Naive thymus-derived CD4-positive, alpha-beta T cell (primary cell): ENCODE measurements at regions not wholly inside any gene's neighbourhood (a gene's known extent, or its start where the extent isn't known, plus 50 kb on each side); places are given as distances from the start of the nearest gene placed in this dataset.
"Not testable (repeated sequence)": the region's sequence is repeated elsewhere in the genome, so short reads cannot be mapped to it uniquely, and the experiment has no call there.

Experiments used
- ATAC-seq: fragments of 150-1000 bp; cut with Tn5 transposase; 2 replicates; pipeline ENCODE4 v1.10.0; 2021; ENCODE audit warnings: mild to moderate bottlenecking, moderate library complexity
- CTCF ChIA-PET: fragments of 350-600 bp; sonication (Branson Sonifier 250); formaldehyde crosslinking; loops from one replicate; lab custom pipeline; 2021; ENCODE audit warnings: antibody characterized with exemption; lab: Charles Lee
- POLR2A ChIA-PET: fragments of 350-600 bp; sonication (Branson Sonifier 250); formaldehyde crosslinking; loops from one replicate; lab custom pipeline; 2021; ENCODE audit warnings: antibody characterized with exemption, inconsistent platforms; lab: Charles Lee
- DNase-seq, 9 donors: peaks; one replicate each; pipeline versions ENCODE4 v3.0.0 to v3.0.0-alpha.2; 2020 to 2022; ENCODE audit warnings: mixed read lengths in 1 of 9
- H3K27ac ChIP-seq: one replicate; pipeline ENCODE4 v1.7.0; 2013; ENCODE audit warnings: mild to moderate bottlenecking, low read depth, low read length, moderate library complexity
- H3K27me3 ChIP-seq, 2 donors: one replicate each; pipeline ENCODE4 v1.7.0; 2013; ENCODE audit warnings: low read length in 2 of 2, mild to moderate bottlenecking in 2 of 2, moderate library complexity in 2 of 2; ENCODE audit not compliant: control insufficient read depth in 2 of 2, insufficient read depth in 2 of 2
- H3K36me3 ChIP-seq, 3 experiments: 1 replicate in 2 of 3; 2 replicates in 1 of 3; pipeline ENCODE4 v1.7.0; 2013; ENCODE audit warnings: low read length in 3 of 3, mild to moderate bottlenecking in 3 of 3, moderate library complexity in 1 of 3; ENCODE audit not compliant: insufficient read depth in 3 of 3, control insufficient read depth in 2 of 3
- H3K4me1 ChIP-seq, 2 donors: one replicate each; pipeline ENCODE4 v1.7.0; 2013; ENCODE audit warnings: low read length in 2 of 2, mild to moderate bottlenecking in 2 of 2, moderate library complexity in 1 of 2; ENCODE audit not compliant: control insufficient read depth in 2 of 2, insufficient read depth in 2 of 2
- H3K4me3 ChIP-seq: 2 replicates; pipeline ENCODE4 v1.7.0; 2013; ENCODE audit warnings: mild to moderate bottlenecking, low read length
- H3K9me3 ChIP-seq, 3 experiments: 1 replicate in 2 of 3; 2 replicates in 1 of 3; pipeline ENCODE4 v1.7.0; 2013; ENCODE audit warnings: low read length in 3 of 3; ENCODE audit not compliant: control insufficient read depth in 2 of 3
- H3K27ac Mint-ChIP-seq, 9 donors: one replicate each; pipeline ENCODE4 v1.8.0; 2020 to 2022; ENCODE audit warnings: mixed read lengths in 9 of 9, mild to moderate bottlenecking in 8 of 9, moderate library complexity in 5 of 9, inconsistent platforms in 2 of 9
- H3K27me3 Mint-ChIP-seq, 5 donors: one replicate each; pipeline ENCODE4 v1.8.0; 2021 to 2022; ENCODE audit warnings: mixed read lengths in 5 of 5, mild to moderate bottlenecking in 1 of 5
- H3K36me3 Mint-ChIP-seq, 5 donors: one replicate each; pipeline ENCODE4 v1.8.0; 2020 to 2022; ENCODE audit warnings: mixed read lengths in 5 of 5, mild to moderate bottlenecking in 3 of 5, inconsistent platforms in 1 of 5
- H3K4me1 Mint-ChIP-seq, 7 donors: one replicate each; pipeline ENCODE4 v1.8.0; 2020 to 2022; ENCODE audit warnings: mixed read lengths in 7 of 7, mild to moderate bottlenecking in 3 of 7, inconsistent platforms in 1 of 7
- H3K4me3 Mint-ChIP-seq, 10 donors: one replicate each; pipeline ENCODE4 v1.8.0; 2020 to 2022; ENCODE audit warnings: mild to moderate bottlenecking in 10 of 10, mixed read lengths in 10 of 10, moderate library complexity in 6 of 10, inconsistent platforms in 2 of 10
- H3K9me3 Mint-ChIP-seq, 11 donors: one replicate each; pipeline ENCODE4 v1.8.0; 2020 to 2022; ENCODE audit warnings: mixed read lengths in 11 of 11, mild to moderate bottlenecking in 4 of 11, inconsistent platforms in 1 of 11, moderate library complexity in 1 of 11
- intact Hi-C, 2 donors: fragments of 100-400 bp; cut with micrococcal nuclease; formaldehyde crosslinking; loops; one replicate each; pipeline ENCODE4 v1.15.1; 2023

GRCh38 chr16:62780081-62780480, 743.8 kb upstream of the CDH8 start:
- H3K27ac Mint-ChIP-seq, H3K4me1 Mint-ChIP-seq, H3K4me3 ChIP-seq, H3K36me3 ChIP-seq, CTCF ChIA-PET, ATAC-seq, H3K4me1 ChIP-seq, H3K9me3 ChIP-seq, DNase-seq, H3K27me3 Mint-ChIP-seq, POLR2A ChIA-PET, intact Hi-C loops, H3K27ac ChIP-seq, H3K27me3 ChIP-seq, H3K4me3 Mint-ChIP-seq, H3K36me3 Mint-ChIP-seq: not testable (repeated sequence)
- peaks cover 1 to 36% (median 16%) of the 10 kb centered on the region in 11 donors for H3K9me3 Mint-ChIP-seq

- H3K9me3 Mint-ChIP-seq = peaks cover 1 to 50% (median 19%) of the 10 kb centered on the region in 11 donors
- H3K27me3 ChIP-seq = no peaks in the 10 kb centered on the region
- H3K4me3 Mint-ChIP-seq = no peak overlapping the region
- no peak for ATAC-seq
- ChIA-PET CTCF (no interaction called here), POLR2A (no interaction called here)
- H3K27me3 Mint-ChIP-seq = no peaks in the 10 kb centered on the region
- no peaks in the 10 kb centered on the region for H3K9me3 ChIP-seq
- H3K4me1 Mint-ChIP-seq = no peaks in the 10 kb centered on the region
- H3K36me3 ChIP-seq = no peaks in the 10 kb centered on the region
- no peak for DNase-seq
- H3K27ac ChIP-seq = no peak overlapping the region
- H3K27ac Mint-ChIP-seq = no peak overlapping the region
- peaks cover 0 to 4% (median 0%) of the 10 kb centered on the region in 5 donors for H3K36me3 Mint-ChIP-seq
- H3K4me1 ChIP-seq = no peaks in the 10 kb centered on the region
- intact Hi-C loops = no loop called here
- H3K4me3 ChIP-seq = no peak overlapping the region
Measured at GRCh38 chr16:62764572-62764971, 728.3 kb upstream of the CDH8 start.

GRCh38 chr16:62760398-62760797, 724.2 kb upstream of the CDH8 start:
- intact Hi-C loops = no loop called here
- Mint-ChIP-seq H3K27me3 (no peaks in the 10 kb centered on the region), H3K4me3 (no peak overlapping the region), H3K36me3 (peaks cover 0 to 4% (median 0%) of the 10 kb centered on the region in 5 donors), H3K4me1 (no peaks in the 10 kb centered on the region), H3K9me3 (peaks cover 1 to 53% (median 16%) of the 10 kb centered on the region in 11 donors), H3K27ac (no peak overlapping the region)
- Histone ChIP-seq H3K36me3 (no peaks in the 10 kb centered on the region), H3K9me3 (peaks cover 0 to 6% (median 0%) of the 10 kb centered on the region in 3 experiments), H3K4me1 (no peaks in the 10 kb centered on the region), H3K27ac (no peak overlapping the region), H3K27me3 (no peaks in the 10 kb centered on the region), H3K4me3 (no peak overlapping the region)
- ChIA-PET CTCF (no interaction called here), POLR2A (no interaction called here)
- DNase-seq = no peak
- no peak for ATAC-seq

GRCh38 chr16:62755938-62756337, 719.7 kb upstream of the CDH8 start:
- Histone ChIP-seq H3K9me3 (peaks cover 0 to 13% (median 0%) of the 10 kb centered on the region in 3 experiments), H3K4me3 (no peak overlapping the region), H3K36me3 (no peaks in the 10 kb centered on the region), H3K27ac (no peak overlapping the region), H3K4me1 (no peaks in the 10 kb centered on the region), H3K27me3 (no peaks in the 10 kb centered on the region)
- Mint-ChIP-seq H3K36me3 (no peaks in the 10 kb centered on the region), H3K27me3 (no peaks in the 10 kb centered on the region), H3K27ac (no peak overlapping the region), H3K4me1 (no peaks in the 10 kb centered on the region), H3K9me3 (peaks cover 1 to 50% (median 19%) of the 10 kb centered on the region in 11 donors), H3K4me3 (no peak overlapping the region)
- intact Hi-C loops = no loop called here
- ATAC-seq (no peak), DNase-seq (no peak)
- ChIA-PET POLR2A (no interaction called here), CTCF (no interaction called here)

GRCh38 chr16:62752854-62753253, 716.6 kb upstream of the CDH8 start:
- Histone ChIP-seq H3K4me3 (no peak overlapping the region), H3K4me1 (no peaks in the 10 kb centered on the region), H3K27me3 (no peaks in the 10 kb centered on the region), H3K27ac (no peak overlapping the region), H3K36me3 (no peaks in the 10 kb centered on the region), H3K9me3 (peaks cover 0 to 7% (median 0%) of the 10 kb centered on the region in 3 experiments)
- ChIA-PET POLR2A (no interaction called here), CTCF (no interaction called here)
- Mint-ChIP-seq H3K36me3 (peaks cover 0 to 4% (median 0%) of the 10 kb centered on the region in 5 donors), H3K4me1 (no peaks in the 10 kb centered on the region), H3K27ac (no peak overlapping the region), H3K27me3 (no peaks in the 10 kb centered on the region), H3K9me3 (peaks cover 3 to 49% (median 12%) of the 10 kb centered on the region in 11 donors), H3K4me3 (no peak overlapping the region)
- ATAC-seq (no peak), DNase-seq (no peak)
- intact Hi-C loops = no loop called here

GRCh38 chr16:62751218-62751617, 715.0 kb upstream of the CDH8 start:
- no peaks in the 10 kb centered on the region for H3K36me3 ChIP-seq
- Mint-ChIP-seq H3K36me3 (peaks cover 0 to 4% (median 0%) of the 10 kb centered on the region in 5 donors), H3K27ac (no peak overlapping the region), H3K4me3 (no peak overlapping the region), H3K27me3 (no peaks in the 10 kb centered on the region), H3K4me1 (no peaks in the 10 kb centered on the region), H3K9me3 (peaks cover 3 to 49% (median 12%) of the 10 kb centered on the region in 11 donors)
- H3K27ac ChIP-seq = no peak overlapping the region
- H3K9me3 ChIP-seq = peaks cover 0 to 7% (median 0%) of the 10 kb centered on the region in 3 experiments
- ATAC-seq (no peak), DNase-seq (no peak)
- ChIA-PET CTCF (no interaction called here), POLR2A (no interaction called here)
- no peak overlapping the region for H3K4me3 ChIP-seq
- H3K27me3 ChIP-seq = no peaks in the 10 kb centered on the region
- no peaks in the 10 kb centered on the region for H3K4me1 ChIP-seq
- intact Hi-C loops = no loop called here

GRCh38 chr16:62741692-62742091, 705.5 kb upstream of the CDH8 start:
- Histone ChIP-seq H3K36me3 (no peaks in the 10 kb centered on the region), H3K4me3 (no peak overlapping the region), H3K4me1 (no peaks in the 10 kb centered on the region), H3K9me3 (no peaks in the 10 kb centered on the region), H3K27me3 (no peaks in the 10 kb centered on the region), H3K27ac (no peak overlapping the region)
- Mint-ChIP-seq H3K36me3 (peaks cover 0 to 4% (median 0%) of the 10 kb centered on the region in 5 donors), H3K27ac (no peak overlapping the region), H3K4me3 (no peak overlapping the region), H3K4me1 (no peaks in the 10 kb centered on the region), H3K27me3 (no peaks in the 10 kb centered on the region), H3K9me3 (peaks cover 6 to 53% (median 24%) of the 10 kb centered on the region in 11 donors)
- ChIA-PET POLR2A (no interaction called here), CTCF (no interaction called here)
- intact Hi-C loops = no loop called here
- DNase-seq (no peak), ATAC-seq (no peak)
